ENCODE measurements at regions not wholly inside any gene's neighbourhood (a gene's known extent, or its start where the extent isn't known, plus 50 kb on each side); places are given as distances from the start of the nearest gene placed in this dataset.

DNA sequence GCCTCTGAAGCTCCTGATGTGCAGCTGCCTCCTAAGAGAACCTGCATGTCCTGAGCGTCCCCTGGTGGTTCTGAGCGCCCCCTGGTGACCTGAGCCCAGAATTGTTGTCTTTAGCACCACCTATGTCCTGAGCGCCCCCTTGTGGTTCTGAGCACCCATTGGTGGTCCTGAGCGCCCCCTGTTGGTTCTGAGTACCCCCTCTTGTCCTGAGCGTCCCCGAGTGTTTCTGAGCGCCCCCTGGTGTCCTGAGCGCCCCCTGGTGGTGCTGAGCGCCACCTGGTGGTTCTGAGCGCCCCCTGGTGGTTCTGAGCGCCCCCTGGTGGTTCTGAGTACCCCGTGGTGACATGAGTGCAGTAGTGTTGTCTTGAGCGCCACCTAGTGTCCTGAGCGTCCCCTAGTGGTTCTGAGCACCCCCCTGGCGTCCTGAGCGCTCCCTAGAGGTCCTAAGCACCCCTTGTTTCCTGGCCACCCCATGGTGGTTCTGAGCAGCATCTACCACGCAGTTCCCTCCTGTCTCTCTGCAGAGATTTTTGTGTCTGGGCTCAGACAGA is 782.5 kb downstream of the TMEM121 start:
- TF ChIP-seq CTCF (IDR thresholded peaks at IDR 0.05) (peak; percentile 14 to 60 (median 39)), POLR2A (IDR thresholded peaks at IDR 0.05) (no peak)
